Fibroblast of skin of right quadriceps (primary cell): ENCODE measurements at regions not wholly inside any gene's neighbourhood (a gene's known extent, or its start where the extent isn't known, plus 50 kb on each side); places are given as distances from the start of the nearest gene placed in this dataset.

ENCODE experiments used
- DNase-seq: peaks from one replicate; pipeline ENCODE4 v3.0.0-alpha.2; 2013

GRCh38 chr4:149026696-149027095 is 584.5 kb upstream of the NR3C2 start:
- no peak for DNase-seq

GRCh38 chr4:149017002-149017734 is 575.0 kb upstream of the NR3C2 start:
- DNase-seq = no peak

GRCh38 chr4:149009223-149009622 is 567.0 kb upstream of the NR3C2 start:
- no peak for DNase-seq

DNA sequence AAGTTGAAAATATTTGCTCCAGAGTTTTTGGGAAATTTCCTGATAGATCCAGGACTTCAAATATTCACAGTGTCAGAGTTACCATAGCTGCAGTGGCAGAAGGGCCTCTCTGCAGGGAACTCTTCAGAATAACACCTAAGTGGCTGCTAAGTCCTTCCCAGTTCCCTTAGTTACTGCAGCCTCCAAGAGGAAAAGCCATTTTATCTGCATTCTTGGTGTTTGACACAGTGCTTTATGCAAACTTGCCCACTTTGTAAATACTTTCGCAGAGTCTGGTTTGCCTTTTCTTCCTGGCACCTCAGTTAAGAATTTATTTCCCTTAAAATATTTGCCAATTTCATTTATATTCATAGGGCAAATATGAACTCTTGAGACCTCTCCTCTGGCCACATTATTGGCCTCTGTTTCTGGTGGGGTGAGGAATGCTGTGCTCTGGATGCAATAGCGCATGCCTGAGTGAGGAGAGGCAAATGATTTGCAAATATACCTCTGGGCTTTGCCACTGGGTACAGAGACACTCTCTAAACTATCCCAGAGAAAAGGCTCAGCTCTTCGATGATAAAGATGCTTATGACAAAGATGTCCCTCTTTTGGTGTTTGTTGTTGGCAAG is 566.3 kb upstream of the NR3C2 start:
- no peak for DNase-seq

- DNase-seq = no peak
Observed at GRCh38 chr4:149005191-149005590, 563.0 kb upstream of the NR3C2 start.

DNA sequence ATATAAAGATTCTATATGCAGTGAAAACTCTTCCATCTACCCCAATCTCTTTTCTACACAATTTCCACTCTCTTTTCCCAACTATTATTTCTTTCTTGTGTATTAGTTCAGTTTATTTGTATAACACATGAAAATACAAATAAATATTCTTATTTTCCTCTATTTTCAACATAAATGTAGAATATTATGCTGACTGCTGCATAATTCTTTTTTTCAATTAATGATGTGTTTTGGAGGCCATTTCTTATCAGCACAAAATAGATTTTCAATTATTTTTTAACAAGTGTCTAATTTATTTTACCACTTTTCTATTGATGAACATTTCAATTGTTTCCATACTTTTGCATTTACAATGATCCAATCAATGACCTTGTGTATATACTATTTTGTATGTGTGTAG is 557.7 kb upstream of the NR3C2 start:
- DNase-seq = no peak

- peak; percentile 12 for DNase-seq
Observed at GRCh38 chr4:148998719-148999118, 556.5 kb upstream of the NR3C2 start.

DNA sequence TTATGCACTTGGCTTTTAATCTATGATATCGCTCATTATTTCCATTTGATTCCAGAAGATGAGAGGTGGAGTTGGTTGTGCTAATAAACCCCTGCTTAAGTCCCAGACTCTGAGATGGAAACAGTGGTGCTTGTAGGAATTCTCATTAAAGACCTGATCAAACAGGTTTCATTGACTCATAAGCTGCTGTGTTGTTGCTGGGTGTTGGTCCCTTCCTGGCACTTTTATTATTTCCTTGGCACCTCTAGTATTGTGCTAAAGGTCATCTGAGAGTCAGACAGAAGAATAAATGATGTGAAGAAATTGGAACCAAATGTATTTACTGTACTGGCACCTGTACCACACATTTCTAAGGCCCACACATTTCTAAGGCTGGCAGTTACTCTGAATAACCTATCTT is 544.7 kb upstream of the NR3C2 start:
- DNase-seq = no peak

DNA sequence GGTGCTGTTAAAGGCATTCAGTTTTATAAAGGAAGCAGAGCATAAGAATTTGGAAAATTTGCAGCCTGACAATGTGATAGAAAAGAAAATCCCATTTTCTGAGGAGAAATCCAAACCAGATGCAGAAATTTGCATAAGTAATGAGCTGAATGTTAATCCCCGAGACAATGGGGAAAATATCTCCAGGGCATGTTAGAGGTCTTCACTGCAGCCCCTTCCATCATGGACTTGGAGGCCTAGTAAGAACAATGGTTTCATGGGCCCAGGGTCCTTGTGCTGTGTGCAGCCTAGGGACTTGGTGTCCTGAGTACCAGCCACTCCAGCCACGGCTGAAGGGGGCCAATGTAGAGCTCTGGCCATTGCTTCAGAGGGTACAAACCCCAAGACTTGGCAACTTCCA is 542.7 kb upstream of the NR3C2 start:
- DNase-seq = no peak

GRCh38 chr4:148982200-148982599 is 540.0 kb upstream of the NR3C2 start:
- DNase-seq = no peak

- no peak for DNase-seq
Observed at GRCh38 chr4:148980782-148981480, 538.7 kb upstream of the NR3C2 start.

GRCh38 chr4:148978301-148978700 is 536.1 kb upstream of the NR3C2 start:
- DNase-seq = no peak

- no peak for DNase-seq
Observed at GRCh38 chr4:148975464-148975863, 533.2 kb upstream of the NR3C2 start.

- no peak for DNase-seq
Observed at GRCh38 chr4:148965080-148965479, 522.9 kb upstream of the NR3C2 start.

DNA sequence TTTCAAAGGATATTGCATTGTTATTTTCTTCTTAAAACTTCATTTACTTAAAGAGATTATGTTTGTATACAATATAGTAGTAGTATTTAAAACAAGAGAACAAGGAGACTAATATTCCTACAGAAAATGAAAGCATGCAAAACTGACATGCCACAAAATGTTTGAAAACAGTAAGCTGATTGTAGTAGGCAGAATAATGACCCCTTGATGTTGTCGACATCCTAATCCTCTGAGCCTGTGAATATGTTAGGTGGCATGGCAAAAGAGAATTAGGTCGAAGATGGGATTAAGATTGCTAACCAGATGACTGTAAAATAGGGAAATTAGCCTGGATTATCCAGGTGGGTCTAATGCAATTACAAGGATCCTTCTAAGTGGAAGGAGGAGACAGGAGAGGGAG is 522.2 kb upstream of the NR3C2 start:
- DNase-seq = no peak

DNA sequence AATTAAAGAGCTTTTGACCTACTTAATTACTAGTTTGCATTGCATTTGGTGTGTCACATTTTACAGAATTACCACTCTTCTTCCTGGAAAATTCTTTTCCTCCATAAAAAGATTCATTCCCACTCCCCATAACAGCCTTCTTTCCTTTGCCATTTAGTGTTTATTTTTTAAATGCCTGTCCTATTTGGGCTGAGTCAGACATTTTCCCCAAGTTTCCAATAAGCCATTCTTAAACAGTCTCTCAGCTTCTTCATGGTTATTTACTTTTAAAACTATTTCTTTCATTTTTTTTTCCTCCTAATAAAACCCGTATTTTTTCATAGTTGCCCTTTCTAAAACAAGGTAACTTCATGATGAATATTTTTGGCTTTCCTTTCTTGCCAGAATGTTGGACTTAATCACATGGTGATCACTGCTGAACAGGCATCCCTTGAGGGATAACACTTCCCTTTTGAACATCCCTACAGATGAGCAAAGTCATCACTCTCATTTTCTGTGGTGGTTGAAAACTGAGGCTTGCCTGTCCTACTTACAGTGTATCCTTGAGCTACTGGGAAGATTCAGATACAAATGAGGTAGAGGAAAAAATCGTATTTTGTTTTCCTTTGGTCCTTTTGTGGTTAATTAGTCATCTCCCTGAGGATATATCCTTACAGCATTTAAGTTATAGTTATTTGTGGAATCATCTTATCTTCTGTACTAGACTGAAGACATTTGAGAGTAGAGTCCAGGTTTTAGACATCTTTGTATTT is 520.5 kb upstream of the NR3C2 start:
- DNase-seq = peak; percentile 29

- no peak for DNase-seq
Observed at GRCh38 chr4:148961526-148961925, 519.3 kb upstream of the NR3C2 start.

GRCh38 chr4:148958317-148958716 is 516.1 kb upstream of the NR3C2 start:
- no peak for DNase-seq

- no peak for DNase-seq
Observed at GRCh38 chr4:148955564-148956297, 513.5 kb upstream of the NR3C2 start.

- DNase-seq = no peak
Observed at GRCh38 chr4:148954011-148954749, 512.0 kb upstream of the NR3C2 start.

GRCh38 chr4:148951346-148951745 is 509.1 kb upstream of the NR3C2 start:
- no peak for DNase-seq

GRCh38 chr4:148946271-148946670 is 504.1 kb upstream of the NR3C2 start:
- DNase-seq = no peak
